Epithelial cell of esophagus (primary cell): ENCODE measurements at regions not wholly inside any gene's neighbourhood (a gene's known extent, or its start where the extent isn't known, plus 50 kb on each side); places are given as distances from the start of the nearest gene placed in this dataset.
"Not testable (repeated sequence)": the region's sequence is repeated elsewhere in the genome, so short reads cannot be mapped to it uniquely, and the experiment has no call there.

Source experiments
- DNase-seq: peaks from one replicate; pipeline ENCODE4 v3.0.0; 2010; ENCODE audit warnings: low read depth
- H3K4me3 ChIP-seq: 2 replicates; pipeline ENCODE4 v1.5.1; 2011; ENCODE audit warnings: mild to moderate bottlenecking, low read length, control low read depth
- TF ChIP-seq, protein P1 (sequence below): IDR thresholded peaks from 2 replicates; pipeline ENCODE4 v1.5.1; 2011; ENCODE audit warnings: low read depth, mild to moderate bottlenecking, low read length, control low read depth, inconsistent platforms; ENCODE audit not compliant: insufficient read depth; ENCODE audit errors: missing control alignments

DNA sequence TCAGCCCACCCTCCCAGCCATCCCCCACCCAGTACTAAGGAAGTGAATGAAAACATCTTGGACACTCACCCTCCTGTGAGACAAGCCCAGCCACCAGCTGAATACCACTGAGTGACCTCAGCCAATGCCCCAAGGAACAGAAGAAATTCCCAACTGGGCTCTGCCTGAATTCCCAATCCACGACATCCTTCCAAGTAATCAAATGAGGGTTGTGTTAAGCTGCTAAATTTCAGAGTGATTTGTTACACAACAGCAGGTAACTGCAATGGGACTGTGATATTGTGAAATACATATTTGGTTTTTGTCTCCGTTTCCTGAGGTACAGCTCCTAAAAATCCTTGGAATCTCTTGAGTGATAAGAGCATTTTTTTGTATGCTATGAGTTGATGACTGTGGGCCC lies 578.7 kb upstream of the CDH11 start:
- TF ChIP-seq, protein P1, sequence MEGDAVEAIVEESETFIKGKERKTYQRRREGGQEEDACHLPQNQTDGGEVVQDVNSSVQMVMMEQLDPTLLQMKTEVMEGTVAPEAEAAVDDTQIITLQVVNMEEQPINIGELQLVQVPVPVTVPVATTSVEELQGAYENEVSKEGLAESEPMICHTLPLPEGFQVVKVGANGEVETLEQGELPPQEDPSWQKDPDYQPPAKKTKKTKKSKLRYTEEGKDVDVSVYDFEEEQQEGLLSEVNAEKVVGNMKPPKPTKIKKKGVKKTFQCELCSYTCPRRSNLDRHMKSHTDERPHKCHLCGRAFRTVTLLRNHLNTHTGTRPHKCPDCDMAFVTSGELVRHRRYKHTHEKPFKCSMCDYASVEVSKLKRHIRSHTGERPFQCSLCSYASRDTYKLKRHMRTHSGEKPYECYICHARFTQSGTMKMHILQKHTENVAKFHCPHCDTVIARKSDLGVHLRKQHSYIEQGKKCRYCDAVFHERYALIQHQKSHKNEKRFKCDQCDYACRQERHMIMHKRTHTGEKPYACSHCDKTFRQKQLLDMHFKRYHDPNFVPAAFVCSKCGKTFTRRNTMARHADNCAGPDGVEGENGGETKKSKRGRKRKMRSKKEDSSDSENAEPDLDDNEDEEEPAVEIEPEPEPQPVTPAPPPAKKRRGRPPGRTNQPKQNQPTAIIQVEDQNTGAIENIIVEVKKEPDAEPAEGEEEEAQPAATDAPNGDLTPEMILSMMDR = no peak
- no peak overlapping the region for H3K4me3 ChIP-seq
- DNase-seq = no peak

DNA sequence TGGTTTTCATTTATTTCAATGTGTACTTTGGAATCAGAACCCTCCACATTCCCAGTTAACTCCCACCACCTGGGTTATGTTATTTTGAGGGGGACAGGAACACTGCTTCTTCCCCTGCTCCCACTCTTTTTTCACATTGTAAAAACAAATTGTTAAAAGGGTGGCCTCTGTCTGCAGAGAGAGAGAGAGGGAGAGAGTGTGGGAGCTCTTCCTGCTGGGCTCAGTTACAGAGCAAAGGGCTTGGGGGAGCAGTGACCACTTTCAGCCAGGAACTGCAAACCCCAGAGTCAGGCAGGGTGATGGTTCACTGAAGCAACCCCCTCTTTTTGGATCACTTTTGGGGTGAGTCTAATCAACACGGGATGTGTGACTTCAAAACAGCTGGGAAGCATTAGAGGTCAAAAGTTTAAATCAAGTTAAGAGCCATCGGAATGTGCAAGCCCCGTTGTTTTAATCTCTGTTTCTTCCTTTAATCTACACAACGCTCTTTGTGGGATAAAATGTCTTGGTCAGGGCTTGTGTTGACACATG lies 577.0 kb upstream of the CDH11 start:
- TF ChIP-seq, protein P1 = no peak
- no peak for DNase-seq
- no peak overlapping the region for H3K4me3 ChIP-seq

DNA sequence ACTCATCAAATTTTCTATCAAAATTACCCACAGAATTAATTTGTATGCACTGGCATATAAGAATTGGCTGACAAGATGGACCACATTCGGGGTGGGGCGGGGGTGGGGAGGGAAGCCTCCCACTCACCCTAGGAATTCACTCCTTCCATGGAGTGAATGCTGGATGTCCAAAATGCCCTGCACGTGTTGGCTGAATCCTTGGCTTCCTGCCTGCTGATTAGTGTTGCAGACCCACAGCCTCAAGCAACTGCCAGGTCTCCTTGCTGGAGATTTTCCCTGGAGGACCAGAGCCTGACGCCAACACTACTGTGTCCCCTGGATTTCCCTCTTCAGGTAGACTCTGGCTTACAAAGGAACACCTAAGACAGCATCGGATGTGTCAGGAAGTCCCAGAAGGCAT lies 575.7 kb upstream of the CDH11 start:
- TF ChIP-seq, protein P1 = no peak
- DNase-seq = no peak
- H3K4me3 ChIP-seq = no peak overlapping the region

DNA sequence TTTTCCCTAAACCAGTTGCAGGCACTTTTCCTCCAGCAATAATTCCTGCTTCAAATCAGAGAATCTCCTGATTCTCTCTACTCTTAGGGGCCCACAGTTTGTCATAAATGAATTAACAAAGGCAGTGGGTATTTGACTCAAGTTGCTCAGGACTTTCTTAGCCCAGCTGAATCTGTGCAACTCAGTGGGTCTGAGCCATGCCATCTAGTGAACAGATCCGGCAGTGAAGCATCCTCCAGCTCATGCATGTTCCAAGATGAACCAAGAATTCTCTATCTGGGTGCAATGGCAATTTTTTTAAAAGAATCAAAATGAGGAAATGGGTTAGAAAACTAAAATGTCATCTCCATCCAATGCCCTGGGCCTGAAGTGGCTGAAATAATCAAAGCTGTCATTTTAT lies 575.2 kb upstream of the CDH11 start:
- H3K4me3 ChIP-seq = no peak overlapping the region
- no peak for DNase-seq
- TF ChIP-seq, protein P1 = no peak

DNA sequence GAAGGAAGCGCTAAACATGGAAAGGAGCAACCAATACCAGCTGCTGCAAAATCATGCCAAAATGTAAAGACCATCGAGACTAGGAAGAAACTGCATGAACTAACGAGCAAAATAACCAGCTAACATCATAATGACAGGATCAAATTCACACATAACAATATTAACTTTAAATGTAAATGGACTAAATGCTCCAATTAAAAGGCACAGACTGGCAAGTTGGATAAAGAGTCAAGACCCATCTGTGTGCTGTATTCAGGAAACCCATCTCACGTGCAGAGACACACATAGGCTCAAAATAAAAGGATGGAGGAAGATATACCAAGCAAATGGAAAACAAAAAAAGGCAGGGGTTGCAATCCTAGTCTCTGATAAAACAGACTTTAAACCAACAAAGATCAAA lies 570.0 kb upstream of the CDH11 start:
- not testable (repeated sequence) for DNase-seq, H3K4me3 ChIP-seq

DNA sequence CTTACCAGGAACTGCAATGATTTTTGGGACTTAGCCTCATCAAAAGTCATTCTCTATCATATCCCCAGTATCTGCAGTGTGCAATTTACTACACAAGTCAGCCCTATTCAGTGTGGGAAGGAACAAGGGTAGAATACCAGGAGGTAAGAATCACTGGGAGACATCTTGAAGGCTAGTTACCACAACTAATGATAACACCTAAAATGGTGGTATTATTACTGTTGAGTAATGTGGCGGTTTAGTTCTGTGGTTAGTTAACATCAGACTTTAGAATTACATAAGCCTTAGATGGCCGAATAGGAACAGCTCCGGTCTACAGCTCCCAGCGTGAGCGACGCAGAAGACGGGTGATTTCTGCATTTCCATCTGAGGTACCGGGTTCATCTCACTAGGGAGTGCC lies 567.9 kb upstream of the CDH11 start:
- no peak overlapping the region for H3K4me3 ChIP-seq
- DNase-seq = no peak
- TF ChIP-seq, protein P1 = no peak

DNA sequence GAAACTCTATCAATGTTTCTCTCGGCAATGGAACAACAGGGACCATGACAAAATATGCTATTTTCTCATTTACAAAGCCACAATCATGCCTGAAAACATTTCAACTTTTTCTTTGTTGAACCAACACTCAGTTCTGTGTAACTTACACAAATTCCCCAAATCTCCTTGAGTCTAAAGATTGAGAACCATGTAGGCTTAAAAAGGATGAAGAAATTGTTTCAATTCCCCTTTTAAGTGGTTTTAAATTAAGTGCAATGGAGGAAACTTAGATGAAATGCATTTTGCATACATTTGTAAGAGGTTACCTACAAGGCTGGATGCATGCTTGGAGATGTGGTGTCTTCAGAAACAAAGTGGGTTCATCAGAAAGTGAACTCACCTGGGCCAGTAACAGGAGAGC lies 566.4 kb upstream of the CDH11 start:
- DNase-seq = no peak
- TF ChIP-seq, protein P1 = no peak
- no peak overlapping the region for H3K4me3 ChIP-seq
